AG04450 (cell line): ENCODE measurements at regions not wholly inside any gene's neighbourhood (a gene's known extent, or its start where the extent isn't known, plus 50 kb on each side); places are given as distances from the start of the nearest gene placed in this dataset.
"Not testable (repeated sequence)": the region's sequence is repeated elsewhere in the genome, so short reads cannot be mapped to it uniquely, and the experiment has no call there.

Experiments used
- CTCF ChIA-PET: fragments of 300-600, 350-600 bp; formaldehyde crosslinking; extraction: SDS; loops from one replicate; lab custom pipeline; 2022; ENCODE audit warnings: antibody characterized with exemption, inconsistent platforms; lab: Charles Lee
- POLR2A ChIA-PET: fragments of 350-600 bp; formaldehyde crosslinking; extraction: SDS; loops from one replicate; lab custom pipeline; 2021; ENCODE audit warnings: antibody characterized with exemption, inconsistent platforms; lab: Yijun Ruan, JAX
- DNase-seq: peaks from one replicate; pipeline ENCODE4 v3.0.0-alpha.2; 2011; ENCODE audit warnings: low read depth, low spot score
- H3K27ac ChIP-seq: one replicate; pipeline ENCODE4 v1.5.1; 2012; ENCODE audit warnings: low read depth, low read length, control low read depth
- H3K27me3 ChIP-seq: one replicate; pipeline ENCODE4 v1.6.0; 2012; ENCODE audit warnings: low read length; ENCODE audit not compliant: control insufficient read depth, insufficient read depth
- H3K4me3 ChIP-seq: 2 replicates; pipeline ENCODE4 v1.5.1; 2011; ENCODE audit warnings: mild to moderate bottlenecking, low read depth, low read length, control low read depth
- H3K9me3 ChIP-seq: 2 replicates; pipeline ENCODE4 v1.5.1; 2012; ENCODE audit warnings: low read length; ENCODE audit not compliant: control insufficient read depth, insufficient read depth
- CTCF ChIP-seq: IDR thresholded peaks from 2 replicates; pipeline ENCODE4 v1.5.1; 2011; ENCODE audit warnings: low read depth, low read length, control low read depth, inconsistent platforms

GRCh38 chr2:133643863-133644262 lies 75.6 kb upstream of the NCKAP5 start:
- no peak for TF ChIP-seq CTCF
- DNase-seq = no peak
- H3K4me3 ChIP-seq = no peak overlapping the region
- ChIA-PET CTCF (interaction anchor here (1.5 kb wide), 1 partner anchor 9 kb away, joined by 3 read pairs; no protein-coding TSS in a partner anchor), POLR2A (no interaction called here)
- H3K9me3 ChIP-seq = peaks cover 2% of the 10 kb centered on the region; the same call in 1 of the 2 replicates
- no peak overlapping the region for H3K27ac ChIP-seq
- H3K27me3 ChIP-seq = no peaks in the 10 kb centered on the region

GRCh38 chr2:133644846-133645245 lies 76.6 kb upstream of the NCKAP5 start:
- Histone ChIP-seq H3K27ac (no peak overlapping the region), H3K9me3 (peaks cover 2% of the 10 kb centered on the region; the same call in 1 of the 2 replicates), H3K4me3 (no peak overlapping the region), H3K27me3 (no peaks in the 10 kb centered on the region)
- DNase-seq = no peak
- no peak for TF ChIP-seq CTCF
- ChIA-PET POLR2A (no interaction called here), CTCF (interaction anchor here (1.1 kb wide), 1 partner anchor 84 kb away, joined by 3 read pairs; no protein-coding TSS in a partner anchor)

DNA sequence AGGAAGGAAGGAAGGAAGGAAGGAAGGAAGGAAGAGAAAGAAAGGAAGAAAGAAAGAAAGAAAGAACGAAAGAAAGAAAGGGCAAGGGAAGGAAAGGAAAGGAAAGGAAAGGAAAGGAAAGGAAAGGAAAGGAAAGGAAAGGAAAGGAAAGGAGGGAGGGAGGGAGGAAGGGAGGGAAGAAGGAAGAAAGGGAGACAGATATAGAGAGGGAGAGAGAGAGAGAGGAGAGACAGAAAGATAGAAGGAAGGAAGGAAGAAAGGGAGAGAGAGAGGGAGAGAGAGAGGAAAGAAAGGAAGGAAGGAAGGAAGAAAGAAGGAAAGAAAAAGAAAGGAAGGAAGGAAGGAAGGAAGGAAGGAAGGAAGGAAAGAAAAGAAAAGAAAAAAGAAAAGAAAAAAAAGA lies 79.1 kb upstream of the NCKAP5 start:
- H3K4me3 ChIP-seq, H3K9me3 ChIP-seq, CTCF ChIA-PET, DNase-seq, H3K27me3 ChIP-seq, H3K27ac ChIP-seq, POLR2A ChIA-PET: not testable (repeated sequence)

DNA sequence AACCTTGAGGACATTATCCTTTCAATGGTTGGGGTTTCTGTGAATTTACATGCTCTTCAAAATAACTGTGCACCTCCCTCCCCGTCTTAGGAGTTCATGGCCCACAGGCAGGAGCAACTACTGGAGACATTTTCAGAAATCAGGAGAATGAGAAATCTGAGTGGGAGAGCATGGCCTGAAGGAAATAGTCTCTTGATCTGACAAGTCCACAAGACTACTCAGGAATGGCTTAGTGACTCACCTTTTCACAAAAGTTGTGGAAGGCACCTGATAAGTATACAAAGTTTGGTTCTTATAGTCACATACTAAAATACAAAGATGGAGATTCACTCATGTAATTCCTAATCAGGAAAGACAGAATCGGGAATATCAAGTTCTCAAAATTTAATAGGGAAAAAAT lies 83.6 kb upstream of the NCKAP5 start:
- ChIA-PET POLR2A (no interaction called here), CTCF (interaction anchor here (0.6 kb wide), 1 partner anchor 63 kb away, joined by 3 read pairs; no protein-coding TSS in a partner anchor)
- Histone ChIP-seq H3K4me3 (no peak overlapping the region), H3K27ac (no peak overlapping the region), H3K9me3 (0 out of 2 replicates have a peak, but pooled peaks cover 3% of the 10 kb centered on the region), H3K27me3 (no peaks in the 10 kb centered on the region)
- no peak for TF ChIP-seq CTCF
- no peak for DNase-seq

DNA sequence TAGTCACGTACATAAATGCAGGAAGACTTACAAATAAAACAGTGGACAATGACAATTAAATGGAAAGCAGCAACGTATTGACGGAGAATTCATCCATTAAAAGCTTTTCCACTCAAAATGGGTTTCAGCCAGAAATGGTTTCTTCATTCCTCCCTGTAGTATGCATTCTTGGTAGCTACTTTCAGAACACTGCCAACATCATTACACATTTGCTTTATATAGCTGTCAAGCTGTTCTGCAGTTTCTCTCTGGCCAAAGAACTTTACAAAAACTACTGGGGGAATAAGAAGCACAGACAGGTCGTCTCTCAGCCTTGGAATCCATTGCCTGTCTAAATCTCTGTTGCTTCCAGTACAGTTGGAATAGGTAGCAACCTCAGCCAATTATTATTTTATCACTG lies 84.1 kb upstream of the NCKAP5 start:
- DNase-seq = no peak
- no peak for TF ChIP-seq CTCF
- H3K4me3 ChIP-seq = no peak overlapping the region
- no peak overlapping the region for H3K27ac ChIP-seq
- 0 out of 2 replicates have a peak, but pooled peaks cover 3% of the 10 kb centered on the region for H3K9me3 ChIP-seq
- ChIA-PET CTCF (interaction anchor here (0.6 kb wide), 1 partner anchor 62 kb away, joined by 3 read pairs; no protein-coding TSS in a partner anchor), POLR2A (no interaction called here)
- no peaks in the 10 kb centered on the region for H3K27me3 ChIP-seq
